Right lung (tissue), 2 donors: ENCODE measurements at regions not wholly inside any gene's neighbourhood (a gene's known extent, or its start where the extent isn't known, plus 50 kb on each side); places are given as distances from the start of the nearest gene placed in this dataset.
"Not testable (repeated sequence)": the region's sequence is repeated elsewhere in the genome, so short reads cannot be mapped to it uniquely, and the experiment has no call there.

Source experiments
- DNase-seq, 2 donors: peaks; one replicate each; pipeline ENCODE4 v3.0.0-alpha.2; 2013

DNA sequence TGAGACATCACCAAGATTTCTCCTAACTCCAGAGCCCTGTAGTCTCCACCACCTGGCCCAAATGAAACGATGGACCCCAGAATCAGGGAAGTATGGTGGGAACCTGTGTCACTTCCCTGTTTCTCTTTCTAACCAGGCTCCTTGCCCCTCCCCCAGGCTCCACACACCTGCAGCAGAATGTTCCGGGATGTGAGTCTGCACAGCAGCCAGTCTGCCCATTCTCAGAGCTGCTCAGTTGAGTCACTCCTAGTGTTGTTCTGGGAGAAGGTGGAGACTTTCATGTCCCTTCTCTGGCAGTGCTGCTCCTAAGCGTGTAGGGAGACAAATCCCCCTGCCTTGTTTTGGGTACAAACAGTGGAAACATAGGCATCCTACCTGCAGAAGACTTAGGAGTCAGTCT, 76.0 kb upstream of the XPA start:
- no peak for DNase-seq

DNA sequence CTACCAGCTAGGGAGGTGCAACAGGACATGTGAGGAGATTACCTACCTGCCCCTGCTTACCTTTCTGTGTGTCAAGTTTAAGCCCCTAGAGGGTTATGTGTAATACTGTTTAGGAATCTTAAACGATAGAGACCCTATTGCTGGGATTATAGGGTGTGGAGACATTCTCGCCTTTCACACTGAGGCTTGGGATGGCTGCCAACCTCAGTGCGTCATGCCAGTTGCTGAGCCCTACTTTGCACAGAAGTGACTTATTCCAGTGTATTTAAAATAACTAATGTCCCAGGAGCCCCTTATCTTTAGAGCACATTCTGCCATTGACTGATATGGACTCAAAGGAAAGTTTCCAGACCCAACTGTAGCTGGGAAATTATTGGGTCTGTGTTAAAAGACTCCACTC, 76.6 kb upstream of the XPA start:
- no peak for DNase-seq

DNA sequence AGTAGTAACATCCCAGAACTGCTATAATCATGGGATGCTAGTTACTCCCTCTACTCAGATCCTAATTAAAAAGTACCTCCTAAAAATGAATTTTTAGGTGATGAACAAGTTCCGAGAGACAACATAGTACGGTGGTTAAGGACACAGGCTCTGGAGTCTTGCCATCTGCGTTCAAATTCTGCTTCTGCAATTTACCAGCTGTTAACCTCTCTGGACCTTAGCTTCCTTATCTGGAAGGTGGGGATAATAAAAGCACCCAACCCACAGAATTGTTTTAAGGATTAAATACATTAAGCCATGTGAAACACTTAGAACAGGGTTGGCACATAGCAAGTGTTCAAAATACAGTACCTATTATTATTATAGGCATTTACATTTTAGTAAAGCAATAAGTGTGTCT, 77.5 kb upstream of the XPA start:
- DNase-seq = no peak

DNA sequence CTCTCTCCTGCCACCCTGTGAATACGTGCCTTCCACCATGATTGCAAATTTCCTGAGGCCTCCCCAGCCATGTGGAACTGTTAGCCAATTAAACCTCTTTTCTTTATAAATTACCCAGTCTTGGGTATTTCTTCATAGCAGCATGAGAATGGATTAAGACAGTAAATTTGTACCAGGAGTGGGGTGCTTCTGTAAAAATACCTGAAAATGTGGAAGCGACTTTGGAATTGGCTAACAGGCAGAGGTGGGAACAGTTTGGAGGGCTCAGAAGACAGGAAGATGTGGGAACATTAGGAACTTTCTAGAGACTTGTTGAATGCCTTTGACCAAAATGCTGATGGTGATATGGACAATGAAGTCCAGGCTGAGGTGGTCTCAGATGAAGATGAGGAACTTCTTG, 74.3 kb upstream of the FOXE1 start:
- DNase-seq = not testable (repeated sequence)

DNA sequence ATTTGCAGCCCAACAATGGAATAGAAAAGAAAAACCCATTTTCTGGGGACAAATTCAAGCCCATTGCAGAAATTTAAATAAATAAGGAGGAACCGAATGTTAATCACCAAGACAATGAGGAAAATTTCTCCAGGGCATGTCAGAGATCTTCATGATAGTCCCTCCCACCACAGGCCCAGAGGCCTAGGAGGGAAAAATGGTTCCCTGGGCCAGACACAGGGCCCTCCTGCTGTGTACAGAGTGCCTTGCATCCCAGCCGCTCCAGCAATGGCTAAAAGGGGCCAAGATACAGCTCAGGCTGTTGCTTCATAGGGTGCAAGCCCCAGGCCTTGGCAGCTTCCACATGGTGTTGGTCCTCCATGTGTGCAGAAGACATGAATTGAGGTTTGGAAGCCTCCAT, 73.4 kb upstream of the FOXE1 start:
- DNase-seq = no peak

DNA sequence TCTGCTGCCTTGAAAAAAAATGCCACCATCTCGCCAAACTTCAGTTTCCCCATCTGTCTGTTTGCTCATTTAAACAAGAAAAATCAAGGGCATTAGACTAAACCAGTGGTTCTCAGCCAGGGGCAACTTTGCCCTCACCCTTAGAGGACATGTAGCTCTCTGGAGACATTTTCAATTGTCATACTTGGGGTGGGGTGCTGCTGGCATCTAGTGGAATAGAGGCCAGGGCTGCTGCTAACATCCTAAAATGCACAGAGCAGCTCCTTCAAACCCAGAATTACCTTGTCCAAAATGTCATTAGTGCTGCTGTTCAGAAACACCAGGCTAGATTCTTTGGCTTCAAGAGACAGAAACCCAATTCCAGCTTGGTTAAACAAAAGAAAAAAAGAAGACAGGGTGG, 71.1 kb upstream of the FOXE1 start:
- no peak for DNase-seq

DNA sequence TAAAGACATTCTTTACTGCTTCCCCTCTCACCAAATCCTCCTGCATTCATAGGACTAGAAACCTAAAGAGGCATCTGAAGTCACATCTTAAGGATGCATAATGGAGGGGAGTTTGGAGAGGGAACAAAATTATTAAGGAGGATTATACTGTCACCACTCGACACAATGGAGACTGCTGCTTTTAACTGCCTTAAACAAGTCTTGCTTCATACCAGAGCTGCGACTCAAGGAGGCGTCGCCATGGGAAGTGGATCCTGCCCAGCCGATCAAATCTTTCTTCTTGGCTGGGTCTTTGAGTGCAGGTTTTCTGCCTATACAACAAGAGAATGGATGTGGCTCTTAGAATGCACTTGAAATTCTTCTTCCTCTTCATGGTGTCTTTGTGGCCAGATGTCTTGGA, 66.7 kb upstream of the FOXE1 start:
- no peak for DNase-seq

DNA sequence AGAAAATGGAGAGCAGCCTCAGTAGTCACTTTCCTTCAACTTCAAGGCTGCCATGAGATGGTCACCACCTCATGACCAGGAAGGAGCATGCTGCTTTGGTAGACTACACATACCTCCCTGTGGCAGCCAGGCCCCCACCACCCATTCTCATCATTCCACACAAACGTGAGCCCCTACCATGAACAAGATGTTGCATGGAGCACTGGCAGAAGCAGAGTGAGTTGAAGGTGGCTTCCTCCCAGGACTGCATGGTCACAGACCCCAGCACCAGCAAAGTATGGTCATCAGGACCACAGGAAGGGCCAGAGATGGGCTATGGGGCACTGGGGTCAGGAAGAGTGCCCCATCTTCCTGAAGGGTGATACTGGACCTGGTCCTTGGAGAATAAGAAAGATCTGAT, 65.5 kb upstream of the FOXE1 start:
- no peak for DNase-seq

DNA sequence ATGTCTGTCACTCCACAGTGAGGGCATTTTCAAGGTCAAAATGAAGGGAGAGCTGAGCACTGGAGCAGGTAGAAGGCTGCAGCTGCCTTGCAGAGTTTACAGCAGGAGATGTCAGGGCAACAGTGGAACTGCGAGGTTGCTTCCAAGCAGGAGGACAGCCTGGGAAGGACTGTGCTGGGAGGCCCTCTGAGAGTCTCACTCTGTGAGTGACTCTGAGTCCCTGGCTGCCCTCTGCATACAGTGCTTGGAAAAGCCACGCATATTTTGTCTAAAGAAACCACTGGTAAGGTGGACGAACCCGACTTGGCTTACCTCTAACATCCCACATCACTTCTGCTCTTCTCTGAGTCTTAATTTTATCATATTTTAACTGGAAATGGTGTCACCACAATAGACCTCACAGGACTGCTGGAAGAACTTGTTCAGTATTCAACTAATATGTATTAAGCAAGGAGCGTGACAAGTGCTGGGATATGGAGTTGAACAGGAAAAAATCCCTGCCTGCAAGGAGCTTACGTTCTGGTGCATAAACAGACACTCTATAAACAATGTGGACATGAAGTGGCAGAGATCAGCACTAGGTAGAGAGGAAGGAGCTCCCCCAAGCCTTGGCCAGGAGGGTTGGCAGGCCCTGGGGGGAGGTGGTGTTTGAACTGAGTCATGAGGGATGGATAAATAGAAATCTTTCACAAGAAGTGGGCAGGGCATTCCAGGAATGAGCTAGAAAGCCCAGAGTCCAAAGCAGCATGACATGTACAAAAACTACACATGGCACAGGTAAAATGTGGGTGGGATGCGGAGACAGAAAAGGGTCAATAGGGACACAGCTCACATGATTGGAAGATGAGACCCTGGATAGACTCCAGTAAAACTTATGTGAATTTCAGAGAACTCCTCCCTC, 64.0 kb upstream of the FOXE1 start:
- no peak for DNase-seq

DNA sequence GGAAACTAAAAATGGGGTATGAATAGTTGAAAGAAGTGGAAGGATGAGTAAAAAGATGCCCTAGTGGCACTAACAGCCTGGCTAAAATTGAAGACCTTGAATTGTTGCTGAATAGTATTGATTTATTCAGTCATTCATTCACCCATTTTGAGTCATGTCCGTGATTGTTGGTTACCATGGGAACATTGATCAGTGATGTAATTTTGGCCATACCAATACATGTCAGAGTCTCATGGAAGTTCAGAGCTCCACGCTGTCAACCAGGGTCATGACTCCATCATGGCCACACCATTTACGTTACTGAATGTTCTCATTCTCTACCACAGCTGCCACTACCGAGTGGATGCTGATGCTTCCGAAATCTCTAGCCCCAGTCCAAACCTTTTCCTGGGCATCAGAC, 62.5 kb upstream of the FOXE1 start:
- DNase-seq = no peak

DNA sequence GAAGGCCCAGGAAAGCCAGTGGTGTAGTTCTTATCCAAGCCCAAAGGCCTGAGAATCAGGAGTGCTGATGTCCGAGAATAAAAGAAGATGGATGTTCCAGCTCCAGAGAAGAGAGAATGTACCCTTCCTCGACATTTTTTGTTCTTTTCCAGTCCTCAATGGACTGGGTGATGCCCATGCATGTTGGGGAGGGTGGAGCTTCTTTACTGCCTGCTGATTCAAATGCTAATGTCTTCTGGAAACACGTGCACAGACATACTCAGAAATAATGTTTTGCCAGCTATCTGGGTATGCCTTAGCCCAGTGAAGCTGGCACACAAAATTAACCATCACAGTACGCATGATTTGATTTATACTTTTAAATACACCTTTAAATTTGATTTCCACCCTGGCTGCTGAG, 61.5 kb upstream of the FOXE1 start:
- DNase-seq = no peak

DNA sequence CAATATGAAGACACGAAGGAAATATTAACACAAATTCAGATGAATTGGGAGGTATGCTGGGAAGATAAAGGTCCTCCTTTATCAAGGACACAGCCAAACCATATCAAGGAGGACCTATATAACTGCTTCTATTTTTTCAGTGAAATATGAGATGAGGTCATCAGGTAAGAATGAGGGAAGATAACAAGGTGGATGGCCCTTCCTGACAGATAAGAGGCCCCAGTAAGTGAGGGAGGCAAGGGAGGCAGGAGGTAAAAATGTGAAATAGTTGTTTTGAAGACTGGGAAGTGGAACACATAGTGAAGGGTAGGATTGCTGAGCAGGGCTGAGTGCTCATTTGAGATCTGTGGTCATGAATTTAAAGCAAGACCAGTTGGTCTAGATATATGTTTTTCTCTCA, 60.0 kb upstream of the FOXE1 start:
- no peak for DNase-seq

DNA sequence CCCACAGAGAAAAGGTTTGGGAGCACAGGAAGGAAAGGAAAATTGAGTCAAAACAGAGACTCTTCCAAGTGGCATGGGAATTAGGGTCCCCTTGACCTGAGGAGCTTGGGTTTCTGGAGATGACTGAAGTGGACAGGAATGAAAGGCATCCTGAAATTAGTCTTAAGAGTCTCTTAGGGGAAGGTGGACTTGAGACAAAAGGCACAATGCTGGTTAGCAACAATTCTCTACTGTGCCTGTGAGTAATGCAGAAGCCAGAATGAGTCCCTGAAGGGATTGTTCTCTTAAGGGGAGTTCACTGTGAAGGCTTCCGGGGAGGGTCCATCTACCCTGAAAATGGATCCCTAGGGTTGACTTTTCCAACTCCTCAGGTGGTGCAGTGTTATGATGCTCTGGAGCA, 58.4 kb upstream of the FOXE1 start:
- DNase-seq = no peak

DNA sequence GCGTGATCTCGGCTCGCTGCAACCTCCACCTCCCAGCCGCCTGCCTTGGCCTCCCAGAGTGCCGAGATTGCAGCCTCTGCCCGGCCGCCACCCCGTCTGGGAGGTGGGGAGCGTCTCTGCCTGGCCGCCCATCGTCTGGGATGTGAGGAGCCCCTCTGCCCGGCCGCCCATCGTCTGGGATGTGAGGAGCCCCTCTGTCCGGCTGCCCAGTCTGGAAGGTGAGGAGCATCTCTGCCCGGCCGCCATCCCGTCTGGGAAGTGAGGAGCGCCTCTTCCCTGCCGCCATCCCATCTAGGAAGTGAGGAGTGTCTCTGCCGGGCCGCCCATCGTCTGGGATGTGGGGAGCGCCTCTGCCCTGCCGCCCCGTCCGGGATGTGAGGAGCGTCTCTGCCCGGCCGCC, 56.9 kb upstream of the FOXE1 start:
- not testable (repeated sequence) for DNase-seq

DNA sequence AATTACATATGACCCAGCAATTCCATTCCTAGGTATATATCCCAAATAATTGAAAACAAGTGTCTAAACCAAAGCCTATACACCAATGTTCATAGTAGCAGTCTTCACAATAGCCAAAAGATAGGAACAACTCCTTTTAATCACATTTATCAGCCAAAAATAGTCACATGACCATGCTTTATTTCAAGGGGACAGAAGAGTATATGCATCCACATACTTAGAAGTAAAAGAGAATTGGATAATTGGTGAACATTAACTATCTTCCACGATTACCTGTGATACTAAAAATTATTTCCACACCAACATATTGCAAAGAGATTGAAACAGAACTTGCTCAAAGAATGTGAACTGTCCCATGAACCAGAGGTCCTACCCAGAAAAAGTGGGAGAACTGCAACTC, 51.8 kb upstream of the FOXE1 start:
- DNase-seq = no peak

DNA sequence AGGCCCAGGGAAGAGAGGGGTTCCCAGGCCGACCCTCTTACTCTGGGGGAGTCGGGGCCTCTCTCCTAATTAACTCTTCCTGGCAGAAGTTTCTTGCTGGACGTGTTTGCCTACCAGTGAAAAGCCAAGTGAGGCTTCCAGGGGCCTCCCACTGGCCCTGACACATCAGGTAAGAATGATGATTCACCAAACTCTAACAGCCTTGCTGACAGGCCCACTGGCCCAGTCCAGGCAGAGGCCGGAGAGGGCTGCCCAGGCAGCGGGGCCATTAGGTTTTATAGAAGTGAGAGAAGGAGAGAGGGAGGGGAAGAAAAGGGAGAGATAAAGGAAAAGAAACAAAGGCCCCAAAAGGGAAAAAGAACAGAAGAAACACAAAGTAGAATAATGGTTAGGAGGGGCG, 50.8 kb upstream of the FOXE1 start:
- no peak for DNase-seq

DNA sequence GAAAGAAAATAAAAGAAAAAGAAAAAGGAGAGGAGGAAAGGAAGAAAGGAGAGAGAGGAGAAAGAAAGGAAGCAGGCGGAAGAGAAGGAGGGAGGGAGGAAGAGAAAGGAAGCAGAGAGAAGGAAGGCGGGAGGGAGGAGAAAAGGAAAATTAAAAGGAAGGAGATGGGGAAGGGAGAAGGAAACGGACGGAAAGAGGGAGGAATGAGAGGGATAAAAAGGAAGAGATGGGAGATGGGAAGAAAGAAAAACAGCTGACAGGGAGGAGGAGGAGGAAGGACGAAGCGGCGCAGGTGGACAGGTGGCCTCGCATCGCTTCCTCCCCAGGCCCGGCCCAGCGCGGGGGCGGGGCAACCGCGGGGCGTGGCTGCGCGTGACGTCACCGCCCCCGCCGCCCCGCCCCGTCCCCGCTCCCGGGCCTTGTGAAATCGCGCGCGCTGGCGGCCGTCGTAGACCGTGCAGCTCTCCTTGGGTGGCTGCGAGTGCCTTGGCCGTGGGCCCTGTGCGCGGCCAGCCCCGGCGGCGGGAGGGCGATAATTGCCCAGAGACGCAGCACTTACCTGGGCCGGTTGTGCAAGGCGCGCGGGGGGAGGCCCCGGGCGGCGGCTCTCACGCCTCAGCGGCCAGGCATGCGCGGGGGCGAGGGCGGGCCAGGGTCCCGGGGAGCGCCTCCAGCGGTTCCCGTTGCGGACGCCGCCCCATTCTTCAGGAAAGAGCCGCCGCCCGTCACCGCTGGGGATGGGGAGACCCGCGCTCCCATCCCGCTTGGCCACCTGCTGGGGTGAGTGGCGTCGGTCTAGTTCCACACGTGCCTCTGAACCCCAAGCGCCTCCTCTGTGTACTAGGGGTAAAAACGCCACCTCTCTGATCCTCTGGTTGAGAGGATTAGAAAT, 49.6 kb upstream of the FOXE1 start:
- DNase-seq = peak; percentile 69 to 73
